TTC549 (cell line): ENCODE measurements at regions not wholly inside any gene's neighbourhood (a gene's known extent, or its start where the extent isn't known, plus 50 kb on each side); places are given as distances from the start of the nearest gene placed in this dataset.

Source experiments
- FAIRE-seq: peaks from 2 replicates; lab custom pipeline; 2012; peaks lifted over from hg19 to GRCh38; lab: Jason Lieb, UNC

- FAIRE-seq, result no peak
Observed at GRCh38 chr10:6763423-6763822, 183.3 kb upstream of the PRKCQ start.

DNA sequence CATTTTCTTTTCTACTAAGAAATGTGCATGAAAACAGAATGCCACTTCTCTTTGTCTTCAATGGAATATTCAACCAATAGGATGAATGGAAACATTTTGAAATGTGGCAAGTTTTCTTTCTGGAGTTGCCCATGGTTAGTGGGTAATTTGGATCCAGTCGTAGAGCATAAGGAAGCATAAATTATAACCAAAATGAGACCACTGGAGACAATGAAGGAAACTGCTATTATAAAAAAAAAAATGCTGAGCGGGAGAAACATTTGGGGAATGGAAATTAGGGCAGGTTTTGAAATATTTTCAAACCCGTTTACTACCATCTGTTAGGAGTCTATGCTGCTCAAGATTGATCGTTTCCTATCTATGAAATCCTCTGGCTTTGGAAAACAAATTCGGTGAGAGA lies 182.9 kb upstream of the PRKCQ start:
- FAIRE-seq, result no peak

GRCh38 chr10:6759961-6760360 lies 179.9 kb upstream of the PRKCQ start:
- FAIRE-seq, result no peak

GRCh38 chr10:6757158-6757557 lies 177.1 kb upstream of the PRKCQ start:
- no peak for FAIRE-seq

DNA sequence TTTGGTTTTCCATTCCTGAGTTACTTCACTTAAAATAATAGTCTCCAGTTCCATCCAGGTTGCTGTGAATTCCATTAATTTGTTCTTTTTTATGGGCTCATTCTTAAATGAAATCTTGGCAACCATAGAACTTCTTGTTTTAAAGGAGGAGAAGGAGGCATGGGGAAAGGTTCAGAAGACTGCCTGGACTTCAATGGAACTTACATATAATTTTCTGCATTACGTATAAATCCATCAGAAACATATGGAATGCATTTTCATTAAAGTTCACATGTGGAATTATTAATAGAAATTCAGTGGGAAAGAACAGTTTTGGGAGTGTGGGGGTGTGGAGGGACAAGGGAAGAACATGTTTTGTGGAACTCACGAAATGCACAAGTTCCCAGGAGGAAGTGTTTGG lies 176.6 kb upstream of the PRKCQ start:
- no peak for FAIRE-seq

GRCh38 chr10:6755781-6756460 lies 175.8 kb upstream of the PRKCQ start:
- no peak for FAIRE-seq

- no peak for FAIRE-seq
Observed at GRCh38 chr10:6753644-6754043, 173.6 kb upstream of the PRKCQ start.

DNA sequence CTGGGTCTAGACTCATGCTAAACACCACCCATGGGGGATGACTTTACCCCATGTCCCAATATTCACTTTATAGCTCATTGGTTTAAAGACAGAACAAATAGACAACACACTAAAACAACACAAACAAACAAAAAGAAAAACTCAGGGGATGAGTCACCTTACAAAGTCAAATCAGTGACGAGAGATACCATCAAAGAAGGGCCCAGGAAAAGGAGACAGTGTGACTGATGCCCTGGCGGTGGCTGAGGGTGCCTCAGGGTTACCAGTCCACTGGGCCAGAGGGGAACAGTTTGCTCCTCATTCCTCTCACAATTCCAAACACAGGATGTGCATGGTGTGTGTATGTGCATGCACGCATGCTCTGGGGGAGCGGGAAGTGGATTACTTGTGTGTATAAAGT lies 171.3 kb upstream of the PRKCQ start:
- no peak for FAIRE-seq

GRCh38 chr10:6748981-6749635 lies 169.0 kb upstream of the PRKCQ start:
- FAIRE-seq, result no peak

DNA sequence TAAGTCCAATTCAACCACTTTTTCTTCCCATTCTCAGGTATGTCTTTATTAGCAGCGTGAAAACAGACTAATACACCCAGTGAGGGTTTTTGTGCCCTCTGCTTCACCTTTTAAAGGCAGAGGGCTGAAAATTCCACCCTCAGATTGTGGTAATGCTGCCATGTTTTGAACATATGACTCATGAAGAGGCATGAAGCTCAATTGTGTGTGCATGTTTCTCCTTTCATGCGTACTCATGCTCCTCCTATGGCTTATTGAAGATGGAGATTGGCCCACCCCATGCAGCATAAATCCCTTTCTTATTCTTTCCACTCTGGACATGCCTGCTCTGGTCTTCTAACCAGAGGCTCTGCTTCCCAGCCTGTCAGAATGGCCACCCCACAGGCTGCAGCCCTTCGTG lies 168.0 kb upstream of the PRKCQ start:
- no peak for FAIRE-seq

- no peak for FAIRE-seq
Observed at GRCh38 chr10:6746782-6747181, 166.7 kb upstream of the PRKCQ start.

GRCh38 chr10:6743291-6743849 lies 163.3 kb upstream of the PRKCQ start:
- FAIRE-seq, result no peak

DNA sequence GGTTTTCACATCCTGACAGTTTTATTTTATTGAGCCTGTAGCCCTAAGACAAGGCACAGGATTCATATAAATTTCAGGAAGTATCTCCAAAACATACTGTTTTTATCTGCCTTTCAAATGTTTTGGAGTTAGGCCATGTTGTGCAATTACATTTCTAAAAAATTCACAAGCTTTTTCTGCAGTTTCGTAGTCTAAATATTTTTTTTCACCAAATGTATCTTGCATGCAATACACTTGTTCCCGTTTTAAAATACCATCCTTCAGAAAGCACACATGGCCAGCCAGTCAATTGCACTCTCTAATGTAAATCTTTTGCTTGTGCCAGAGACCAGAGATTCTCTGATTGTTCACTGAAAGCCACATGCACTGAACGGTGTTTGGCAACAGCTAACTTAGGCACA lies 161.5 kb upstream of the PRKCQ start:
- FAIRE-seq, result no peak

DNA sequence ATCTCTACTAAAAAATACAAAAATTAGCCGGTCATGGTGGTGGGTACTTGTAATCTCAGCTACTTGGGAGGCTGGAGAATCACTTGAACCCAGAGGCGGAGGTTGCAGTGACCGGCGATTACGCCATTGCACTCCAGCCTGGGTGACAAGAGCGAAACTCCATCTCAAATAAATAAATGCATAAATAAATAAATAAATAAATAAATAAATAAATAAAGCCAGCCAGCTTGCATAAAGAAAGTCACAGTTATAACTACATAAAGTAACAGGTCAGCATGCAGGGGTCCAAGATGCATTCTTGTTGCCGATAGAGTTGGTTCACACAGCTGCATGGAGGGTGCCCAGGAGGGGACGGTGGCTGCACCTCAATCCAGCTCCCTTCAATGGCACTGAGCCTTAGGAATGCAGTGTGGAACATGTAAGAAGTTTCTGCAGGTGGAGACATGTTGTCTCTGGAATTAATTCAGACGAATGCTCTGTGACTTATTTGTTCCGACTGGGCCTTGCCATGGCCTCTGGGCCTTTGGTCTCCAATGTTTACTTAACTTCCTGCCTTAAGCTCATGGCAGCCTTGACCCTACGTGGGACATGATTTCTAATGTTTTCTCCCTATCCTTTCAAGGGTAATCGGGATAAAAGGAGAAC lies 159.6 kb upstream of the PRKCQ start:
- FAIRE-seq, result no peak

DNA sequence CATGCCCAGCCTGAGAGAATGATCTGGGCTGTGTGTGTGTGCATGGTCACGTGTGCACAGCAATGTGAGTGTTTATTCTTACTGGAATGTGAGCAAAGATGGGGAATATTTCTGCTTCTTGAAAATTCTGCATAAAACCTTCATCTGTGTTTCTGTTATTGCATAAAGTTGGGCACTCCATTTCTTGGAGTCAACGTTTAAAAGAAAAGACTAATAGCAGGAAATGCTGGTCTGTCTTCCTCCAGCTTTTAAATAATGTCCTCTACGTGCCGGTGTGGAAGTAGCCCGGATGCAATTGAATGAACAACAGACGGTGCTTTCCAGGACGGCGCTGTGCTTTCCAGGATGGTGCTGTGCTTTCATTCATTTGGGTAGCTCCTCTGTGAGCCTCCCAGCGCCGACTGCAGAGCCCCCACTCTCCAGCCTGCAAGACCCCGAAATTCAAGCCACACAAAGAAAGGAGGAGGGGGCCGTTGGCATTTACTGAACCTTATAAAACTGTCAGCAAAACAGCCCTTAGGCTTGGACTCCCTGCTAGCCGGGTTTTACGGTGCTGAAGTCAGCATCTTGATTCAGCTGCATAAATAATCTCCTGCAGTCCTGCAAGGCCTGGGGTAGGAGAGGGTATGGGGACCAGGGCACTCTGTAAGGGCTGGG lies 158.2 kb upstream of the PRKCQ start:
- no peak for FAIRE-seq

GRCh38 chr10:6737758-6738111 lies 157.7 kb upstream of the PRKCQ start:
- FAIRE-seq, result no peak

DNA sequence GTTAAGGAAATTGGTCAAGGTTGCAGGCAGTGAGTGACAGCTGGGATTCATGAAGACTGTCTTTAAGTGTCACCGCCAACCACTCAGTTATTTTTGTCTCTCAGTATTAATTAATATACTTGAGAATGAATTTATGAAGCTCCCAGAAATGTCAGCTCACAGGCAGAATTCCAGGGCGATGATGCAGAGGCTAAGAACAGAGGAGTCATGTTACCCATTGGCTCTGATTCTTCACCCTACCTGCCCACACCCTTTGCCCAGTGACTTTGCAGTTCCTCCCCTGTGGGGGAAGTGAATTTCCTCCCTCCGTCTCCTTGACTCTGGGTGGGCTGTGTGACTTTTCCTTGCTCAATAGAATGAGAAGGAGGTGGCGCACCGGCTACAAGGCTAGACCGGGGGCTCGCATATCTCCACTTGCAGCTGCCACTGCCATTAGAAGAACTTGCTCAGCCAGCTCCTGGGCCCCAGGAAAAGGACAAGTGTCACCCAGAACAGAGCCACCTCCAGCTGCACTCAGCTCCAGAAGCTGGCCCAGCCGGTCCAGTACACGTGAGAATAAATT lies 157.1 kb upstream of the PRKCQ start:
- no peak for FAIRE-seq

GRCh38 chr10:6734286-6734685 lies 154.2 kb upstream of the PRKCQ start:
- FAIRE-seq, result no peak

- FAIRE-seq, result no peak
Observed at GRCh38 chr10:6729861-6730344, 149.8 kb upstream of the PRKCQ start.

- FAIRE-seq, result no peak
Observed at GRCh38 chr10:6729071-6729774, 149.1 kb upstream of the PRKCQ start.

DNA sequence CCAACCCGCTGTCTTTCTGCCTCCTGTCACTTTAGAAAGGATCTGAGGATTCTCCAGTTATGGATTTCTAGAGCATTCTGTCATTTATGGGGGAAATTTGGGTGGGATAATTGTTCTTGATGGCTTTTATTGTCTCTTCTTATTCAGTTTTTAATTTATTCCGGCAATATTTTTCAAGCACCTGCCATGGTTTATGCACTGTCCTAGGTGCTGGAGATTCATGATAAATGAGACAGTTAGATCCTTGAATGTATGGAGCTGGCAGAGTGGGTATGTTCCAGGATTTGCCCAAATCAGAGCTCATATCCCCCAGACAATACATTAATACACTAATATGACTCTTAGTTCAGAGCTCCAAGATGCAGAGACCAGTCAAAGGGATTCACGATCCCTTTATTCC lies 146.8 kb upstream of the PRKCQ start:
- no peak for FAIRE-seq

- FAIRE-seq, result no peak
Observed at GRCh38 chr10:6722616-6723004, 142.5 kb upstream of the PRKCQ start.
